Loucy (cell line): ENCODE measurements at regions not wholly inside any gene's neighbourhood (a gene's known extent, or its start where the extent isn't known, plus 50 kb on each side); places are given as distances from the start of the nearest gene placed in this dataset.

ENCODE experiments used
- H2AFZ ChIP-seq: fragments of 200-600 bp; sonication (generic); 2 replicates; pipeline ENCODE4 v1.6.0; 2016; ENCODE audit warnings: antibody characterized with exemption, mild to moderate bottlenecking, low read length, moderate library complexity
- H3F3A ChIP-seq: fragments of 200-600 bp; 2 replicates; pipeline ENCODE4 v1.6.0; 2016; ENCODE audit warnings: antibody characterized with exemption, low read depth, mild to moderate bottlenecking
- H3K27me3 ChIP-seq: fragments of 200-600 bp; sonication (generic); 2 replicates; pipeline ENCODE4 v1.6.1; 2014; ENCODE audit warnings: low read length, mild to moderate bottlenecking; ENCODE audit not compliant: insufficient read depth, poor library complexity, severe bottlenecking
- H3K36me3 ChIP-seq: fragments of 200-600 bp; sonication (generic); 2 replicates; pipeline ENCODE4 v1.6.1; 2016; ENCODE audit warnings: low read length; ENCODE audit not compliant: insufficient read depth
- H3K4me1 ChIP-seq: fragments of 200-600 bp; sonication (generic); 2 replicates; pipeline ENCODE4 v1.5.1; 2014; ENCODE audit warnings: low read length, mild to moderate bottlenecking; ENCODE audit not compliant: insufficient read depth, poor library complexity, severe bottlenecking
- H3K4me2 ChIP-seq: fragments of 200-600 bp; sonication (generic); 2 replicates; pipeline ENCODE4 v1.6.0; 2014; ENCODE audit warnings: antibody characterized with exemption, low read length, low read depth, mild to moderate bottlenecking; ENCODE audit not compliant: poor library complexity, severe bottlenecking
- H3K4me3 ChIP-seq: fragments of 200-600 bp; sonication (generic); 2 replicates; pipeline ENCODE4 v1.5.1; 2014; ENCODE audit warnings: low read length, mild to moderate bottlenecking, mixed read lengths; ENCODE audit not compliant: poor library complexity, severe bottlenecking
- H3K79me2 ChIP-seq: fragments of 200-600 bp; sonication (generic); 2 replicates; pipeline ENCODE4 v1.6.1; 2014; ENCODE audit warnings: low read length; ENCODE audit not compliant: insufficient read depth
- H3K9ac ChIP-seq: fragments of 200-600 bp; sonication (generic); 2 replicates; pipeline ENCODE4 v1.6.0; 2014; ENCODE audit warnings: mild to moderate bottlenecking, low read depth, low read length, moderate library complexity; ENCODE audit not compliant: poor library complexity, severe bottlenecking
- H3K9me2 ChIP-seq: fragments of 200-600 bp; sonication (generic); replicated peaks from 2 replicates; pipeline ENCODE4 v1.6.1; 2016; ENCODE audit warnings: low read depth, low read length, mixed read lengths
- H3K9me3 ChIP-seq: fragments of 200-600 bp; sonication (generic); 2 replicates; pipeline ENCODE4 v1.6.1; 2014; ENCODE audit warnings: mild to moderate bottlenecking, antibody characterized with exemption, low read length, low read depth; ENCODE audit not compliant: insufficient read depth
- H4K20me1 ChIP-seq: fragments of 200-600 bp; sonication (generic); 2 replicates; pipeline ENCODE4 v1.6.0; 2014; ENCODE audit warnings: antibody characterized with exemption, low read length, mild to moderate bottlenecking; ENCODE audit not compliant: insufficient read depth, poor library complexity, severe bottlenecking
- CTCF ChIP-seq: fragments of 200-600 bp; sonication (generic); conservative IDR thresholded peaks from 2 replicates; pipeline ENCODE4 v1.5.1; 2014; ENCODE audit warnings: mild to moderate bottlenecking, antibody characterized with exemption, low read length
- EZH2phosphoT487 ChIP-seq: fragments of 200-600 bp; IDR thresholded peaks from 2 replicates; pipeline ENCODE4 v1.6.1; 2018; ENCODE audit warnings: antibody characterized with exemption, mild to moderate bottlenecking, moderate library complexity, borderline replicate concordance

- H3K9me2 ChIP-seq: no peaks in the 10 kb centered on the region
- no peak for TF ChIP-seq EZH2phosphoT487
- TF ChIP-seq CTCF: no peak
- no peaks in the 10 kb centered on the region for H3K27me3 ChIP-seq
- H3K4me2 ChIP-seq: no peak overlapping the region
- H3F3A ChIP-seq: no peaks in the 10 kb centered on the region
- H3K4me3 ChIP-seq: no peak overlapping the region
- no peaks in the 10 kb centered on the region for H3K79me2 ChIP-seq
- H3K36me3 ChIP-seq: no peaks in the 10 kb centered on the region
- H2AFZ ChIP-seq: no peak overlapping the region
- H3K4me1 ChIP-seq: no peaks in the 10 kb centered on the region
- H3K9me3 ChIP-seq: no peaks in the 10 kb centered on the region
- no peaks in the 10 kb centered on the region for H4K20me1 ChIP-seq
- no peak overlapping the region for H3K9ac ChIP-seq
Observed at GRCh38 chr4:62771983-62772557, 1571.9 kb downstream of the ADGRL3 start.

GRCh38 chr4:62740296-62740695, 1540.2 kb downstream of the ADGRL3 start:
- H3K4me3 ChIP-seq: no peak overlapping the region
- no peak overlapping the region for H2AFZ ChIP-seq
- H3K9me2 ChIP-seq: no peaks in the 10 kb centered on the region
- no peaks in the 10 kb centered on the region for H3K79me2 ChIP-seq
- H3K9me3 ChIP-seq: no peaks in the 10 kb centered on the region
- H3K27me3 ChIP-seq: no peaks in the 10 kb centered on the region
- H3K4me1 ChIP-seq: no peaks in the 10 kb centered on the region
- no peak for TF ChIP-seq EZH2phosphoT487
- no peak for TF ChIP-seq CTCF
- H3K9ac ChIP-seq: no peak overlapping the region
- no peaks in the 10 kb centered on the region for H3K36me3 ChIP-seq
- H3F3A ChIP-seq: no peaks in the 10 kb centered on the region
- no peaks in the 10 kb centered on the region for H4K20me1 ChIP-seq
- no peak overlapping the region for H3K4me2 ChIP-seq

GRCh38 chr4:62717154-62717553, 1517.0 kb downstream of the ADGRL3 start:
- TF ChIP-seq EZH2phosphoT487 (no peak), CTCF (no peak)
- no peaks in the 10 kb centered on the region for H3K27me3 ChIP-seq
- H3K4me2 ChIP-seq: no peak overlapping the region
- no peaks in the 10 kb centered on the region for H3K36me3 ChIP-seq
- no peak overlapping the region for H3K4me3 ChIP-seq
- H3K9me3 ChIP-seq: no peaks in the 10 kb centered on the region
- no peaks in the 10 kb centered on the region for H3K79me2 ChIP-seq
- no peaks in the 10 kb centered on the region for H3F3A ChIP-seq
- no peaks in the 10 kb centered on the region for H4K20me1 ChIP-seq
- no peak overlapping the region for H2AFZ ChIP-seq
- no peaks in the 10 kb centered on the region for H3K4me1 ChIP-seq
- no peak overlapping the region for H3K9ac ChIP-seq
- H3K9me2 ChIP-seq: no peaks in the 10 kb centered on the region
